Activated B cell treated with CpG ODN at 0.5 μM for 24 hours (primary cell): ENCODE measurements at regions not wholly inside any gene's neighbourhood (a gene's known extent, or its start where the extent isn't known, plus 50 kb on each side); places are given as distances from the start of the nearest gene placed in this dataset.

Source experiments
- ATAC-seq: fragments of 200-7000 bp; cut with Tn5 transposase; one replicate; pipeline ENCODE4 v1.10.0; 2021; ENCODE audit warnings: low read depth, mild to moderate bottlenecking, moderate library complexity
- CTCF ChIA-PET: fragments of 350-600 bp; sonication (Branson Sonifier 250); formaldehyde crosslinking; loops from one replicate; lab custom pipeline; 2021; ENCODE audit warnings: antibody characterized with exemption; lab: Charles Lee
- POLR2A ChIA-PET: fragments of 350-600 bp; sonication (Branson Sonifier 250); formaldehyde crosslinking; loops from one replicate; lab custom pipeline; 2021; ENCODE audit warnings: antibody characterized with exemption; lab: Charles Lee
- DNase-seq: peaks from one replicate; pipeline ENCODE4 v3.0.0; 2022
- H3K27ac Mint-ChIP-seq: one replicate; pipeline ENCODE4 v1.8.0; 2020; ENCODE audit warnings: mixed read lengths
- H3K27me3 Mint-ChIP-seq: one replicate; pipeline ENCODE4 v1.8.0; 2021; ENCODE audit warnings: mixed read lengths
- H3K36me3 Mint-ChIP-seq: one replicate; pipeline ENCODE4 v1.8.0; 2021; ENCODE audit warnings: low read depth, mixed read lengths
- H3K4me1 Mint-ChIP-seq: one replicate; pipeline ENCODE4 v1.8.0; 2021; ENCODE audit warnings: mixed read lengths
- H3K4me3 Mint-ChIP-seq: one replicate; pipeline ENCODE4 v1.8.0; 2020; ENCODE audit warnings: mild to moderate bottlenecking, mixed read lengths
- H3K9me3 Mint-ChIP-seq: one replicate; pipeline ENCODE4 v1.8.0; 2020; ENCODE audit warnings: mixed read lengths
- CTCF ChIP-seq: fragments of 200-600 bp; IDR thresholded peaks from one replicate; pipeline ENCODE4 v1.8.0; 2022; ENCODE audit warnings: antibody characterized with exemption, mild to moderate bottlenecking
- intact Hi-C: fragments of 100-400 bp; cut with micrococcal nuclease; formaldehyde crosslinking; loops from one replicate; pipeline ENCODE4 v1.15.1; 2024

DNA sequence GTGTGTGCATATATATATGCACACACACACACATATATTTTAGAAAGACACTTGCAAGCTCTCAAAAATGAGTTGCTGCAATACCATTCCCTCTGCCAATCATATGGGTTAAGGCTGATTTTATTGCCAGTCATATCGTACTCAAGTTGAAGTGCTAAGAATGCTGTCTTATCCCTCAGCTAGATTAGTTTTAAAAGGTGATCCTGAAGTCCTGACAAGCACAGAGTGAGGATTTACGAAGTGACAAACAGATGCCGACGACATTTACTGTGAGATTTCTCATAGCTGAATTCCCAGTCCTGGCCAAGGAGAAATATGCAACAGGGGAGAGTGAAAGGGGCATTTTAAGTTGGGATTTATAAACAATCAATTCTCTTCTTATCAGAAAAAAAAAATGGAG, 126.2 kb upstream of the RBFOX1 start:
- no peak for TF ChIP-seq CTCF
- Mint-ChIP-seq H3K27me3 (no peaks in the 10 kb centered on the region), H3K4me3 (no peak overlapping the region), H3K9me3 (no peaks in the 10 kb centered on the region), H3K36me3 (no peaks in the 10 kb centered on the region), H3K4me1 (no peaks in the 10 kb centered on the region), H3K27ac (no peak overlapping the region)
- intact Hi-C loops = no loop called here
- CTCF ChIA-PET = no interaction called here
- POLR2A ChIA-PET = no interaction called here
- DNase-seq = no peak
- ATAC-seq = no peak

DNA sequence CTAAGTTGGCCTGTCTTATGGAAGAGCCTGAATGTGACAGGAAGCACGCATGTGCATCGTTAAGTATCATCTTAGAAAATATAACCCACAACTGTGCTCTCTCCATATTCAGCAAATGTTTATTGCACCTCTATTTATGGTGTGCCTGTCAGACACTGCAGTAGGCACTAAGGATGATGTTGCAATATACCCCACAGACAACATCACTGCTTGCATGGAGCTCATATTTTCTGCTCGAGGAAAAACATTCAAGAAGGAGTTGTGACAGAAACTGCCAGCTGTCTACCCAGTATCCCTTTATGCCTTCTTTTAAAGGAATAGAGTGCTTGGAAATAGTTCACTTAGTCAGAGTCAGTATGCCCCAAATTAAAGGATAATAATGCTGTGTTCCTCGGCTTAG, 132.3 kb upstream of the RBFOX1 start:
- POLR2A ChIA-PET = no interaction called here
- CTCF ChIA-PET = no interaction called here
- Mint-ChIP-seq H3K36me3 (no peaks in the 10 kb centered on the region), H3K27me3 (no peaks in the 10 kb centered on the region), H3K9me3 (peaks cover 3% of the 10 kb centered on the region), H3K27ac (no peak overlapping the region), H3K4me1 (no peaks in the 10 kb centered on the region), H3K4me3 (no peak overlapping the region)
- intact Hi-C loops = no loop called here
- DNase-seq (no peak), ATAC-seq (no peak)
- TF ChIP-seq CTCF = no peak

GRCh38 chr16:7185689-7186088, 147.0 kb upstream of the RBFOX1 start:
- no peak for ATAC-seq
- no peaks in the 10 kb centered on the region for H3K36me3 Mint-ChIP-seq
- intact Hi-C loops = no loop called here

DNA sequence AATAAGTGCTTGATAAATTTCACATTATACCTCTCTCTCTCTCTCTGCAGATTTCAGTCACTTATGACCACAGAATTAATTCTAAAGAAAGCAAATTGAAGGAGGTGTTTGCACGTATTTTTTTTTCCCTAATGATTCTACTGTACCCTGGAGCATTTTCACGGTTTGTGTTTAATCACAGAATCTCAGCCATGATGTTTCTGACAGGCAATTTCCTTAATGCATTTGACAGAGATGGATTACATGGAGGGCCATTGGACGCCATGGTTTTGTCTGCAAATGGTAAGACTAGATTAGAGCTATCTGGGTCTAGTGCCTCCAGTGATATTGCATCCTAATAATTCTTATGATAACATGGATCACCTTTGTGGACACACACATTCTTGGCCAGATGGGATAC, 147.5 kb upstream of the RBFOX1 start:
- no peak for ATAC-seq
- Mint-ChIP-seq H3K27ac (no peak overlapping the region), H3K4me3 (no peak overlapping the region), H3K4me1 (no peaks in the 10 kb centered on the region), H3K27me3 (no peaks in the 10 kb centered on the region), H3K9me3 (peaks cover 4% of the 10 kb centered on the region), H3K36me3 (no peaks in the 10 kb centered on the region)
- DNase-seq = no peak
- POLR2A ChIA-PET = no interaction called here
- intact Hi-C loops = no loop called here
- CTCF ChIA-PET = no interaction called here
- TF ChIP-seq CTCF = no peak

More at GRCh38 chr16:7185689-7186088, 147.0 kb upstream of the RBFOX1 start:
- Mint-ChIP-seq H3K27ac (no peak overlapping the region), H3K4me1 (no peaks in the 10 kb centered on the region), H3K4me3 (no peak overlapping the region), H3K9me3 (peaks cover 7% of the 10 kb centered on the region), H3K27me3 (no peaks in the 10 kb centered on the region)
- ChIA-PET POLR2A (no interaction called here), CTCF (no interaction called here)
- no peak for TF ChIP-seq CTCF
- no peak for DNase-seq

DNA sequence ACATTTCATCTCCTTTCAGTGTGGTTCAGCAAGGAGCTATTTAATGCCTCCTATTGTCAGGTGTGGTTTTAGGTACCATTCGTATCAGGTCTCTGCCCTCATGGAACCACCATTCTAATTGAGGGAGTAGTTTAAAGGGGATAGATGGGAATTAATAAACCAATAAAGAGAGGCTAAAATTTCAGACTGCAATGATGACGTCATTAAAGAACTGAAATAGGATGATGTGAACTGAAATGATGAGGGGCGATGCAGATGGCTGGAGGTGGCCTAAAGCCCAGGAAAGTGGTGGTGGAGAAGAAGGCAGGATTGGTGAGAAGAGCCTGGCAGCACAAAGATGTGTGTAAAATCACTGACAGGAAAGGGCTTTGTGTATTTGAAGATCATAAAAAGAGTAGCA, 148.9 kb upstream of the RBFOX1 start:
- TF ChIP-seq CTCF = no peak
- intact Hi-C loops = no loop called here
- Mint-ChIP-seq H3K36me3 (no peaks in the 10 kb centered on the region), H3K9me3 (peaks cover 5% of the 10 kb centered on the region), H3K4me1 (no peaks in the 10 kb centered on the region), H3K27me3 (no peaks in the 10 kb centered on the region), H3K27ac (no peak overlapping the region), H3K4me3 (no peak overlapping the region)
- ChIA-PET POLR2A (no interaction called here), CTCF (no interaction called here)
- ATAC-seq (no peak), DNase-seq (no peak)
